ENCODE measurements at regions not wholly inside any gene's neighbourhood (a gene's known extent, or its start where the extent isn't known, plus 50 kb on each side); places are given as distances from the start of the nearest gene placed in this dataset.
"Not testable (repeated sequence)": the region's sequence is repeated elsewhere in the genome, so short reads cannot be mapped to it uniquely, and the experiment has no call there.

DNA sequence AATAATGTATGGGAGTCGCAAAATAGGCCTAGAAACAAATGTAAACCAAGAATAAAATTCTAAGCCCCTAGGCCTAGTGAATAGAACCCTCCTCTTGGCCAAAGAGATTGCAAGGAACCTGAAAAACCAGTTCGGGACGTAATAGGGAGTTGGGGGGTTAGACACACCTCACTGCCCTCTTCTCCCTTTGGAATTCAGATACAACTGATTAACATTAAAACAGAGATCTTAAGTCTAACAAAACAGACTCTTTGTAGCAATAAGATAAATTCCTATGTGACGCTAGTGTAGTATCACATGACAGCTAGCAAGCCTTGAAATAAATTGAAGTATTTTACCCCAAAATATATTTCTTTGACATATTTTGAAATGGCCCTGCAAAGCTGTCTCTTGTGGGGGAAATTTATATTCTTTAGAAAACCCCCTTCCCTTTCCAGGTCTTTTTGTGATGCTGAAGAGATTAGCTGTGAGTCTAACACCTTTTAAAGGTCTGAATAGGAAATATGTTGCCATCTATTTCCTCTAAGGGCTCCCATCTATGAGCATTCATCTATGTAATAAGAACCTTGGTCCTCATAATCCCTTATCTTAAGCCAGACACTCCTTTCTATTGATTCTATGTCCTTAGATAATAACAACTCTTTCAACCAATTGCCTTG, 623.4 kb upstream of the NRG3 start:
- DNase-seq (ENCODE audit: low spot score), result no peak

DNA sequence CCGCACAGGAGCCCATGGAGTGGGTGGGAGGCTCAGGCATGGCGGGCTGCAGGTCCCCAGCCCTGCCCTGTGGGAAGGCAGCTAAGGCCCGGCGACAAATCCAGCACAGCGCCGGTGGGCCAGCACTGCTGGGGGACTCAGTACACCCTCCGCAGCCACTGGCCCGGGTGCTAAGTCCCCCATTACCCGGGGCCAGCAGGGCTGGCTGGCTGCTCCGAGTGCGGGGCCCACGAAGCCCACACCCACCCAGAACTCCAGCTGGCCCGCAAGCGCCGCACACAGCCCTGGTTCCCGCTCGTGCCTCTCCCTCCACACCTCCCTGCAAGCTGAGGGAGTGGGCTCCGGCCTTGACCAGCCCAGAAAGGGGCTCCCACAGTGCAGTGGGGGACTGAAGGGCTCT, 610.0 kb upstream of the NRG3 start:
- not testable (repeated sequence) for DNase-seq (ENCODE audit: low spot score)

DNA sequence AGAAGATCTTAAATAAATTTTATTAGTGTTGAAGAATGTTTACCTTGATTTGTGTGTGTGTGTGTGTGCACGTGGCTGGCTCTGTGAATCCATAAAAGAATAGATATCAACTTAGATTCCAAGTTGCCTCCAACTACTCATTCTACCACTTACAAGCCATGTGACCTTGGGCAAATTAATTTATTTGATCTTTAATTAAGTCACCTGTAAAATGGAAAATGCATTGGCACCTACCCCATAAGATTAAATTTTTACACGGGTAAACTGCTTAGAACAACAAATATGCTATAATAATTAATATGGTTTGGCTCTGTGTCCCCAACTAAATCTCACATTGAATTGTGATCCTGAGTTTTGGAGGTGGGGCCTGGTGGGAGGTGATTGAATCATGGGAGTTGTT, 604.9 kb upstream of the NRG3 start:
- no peak for DNase-seq (ENCODE audit: low spot score)

DNA sequence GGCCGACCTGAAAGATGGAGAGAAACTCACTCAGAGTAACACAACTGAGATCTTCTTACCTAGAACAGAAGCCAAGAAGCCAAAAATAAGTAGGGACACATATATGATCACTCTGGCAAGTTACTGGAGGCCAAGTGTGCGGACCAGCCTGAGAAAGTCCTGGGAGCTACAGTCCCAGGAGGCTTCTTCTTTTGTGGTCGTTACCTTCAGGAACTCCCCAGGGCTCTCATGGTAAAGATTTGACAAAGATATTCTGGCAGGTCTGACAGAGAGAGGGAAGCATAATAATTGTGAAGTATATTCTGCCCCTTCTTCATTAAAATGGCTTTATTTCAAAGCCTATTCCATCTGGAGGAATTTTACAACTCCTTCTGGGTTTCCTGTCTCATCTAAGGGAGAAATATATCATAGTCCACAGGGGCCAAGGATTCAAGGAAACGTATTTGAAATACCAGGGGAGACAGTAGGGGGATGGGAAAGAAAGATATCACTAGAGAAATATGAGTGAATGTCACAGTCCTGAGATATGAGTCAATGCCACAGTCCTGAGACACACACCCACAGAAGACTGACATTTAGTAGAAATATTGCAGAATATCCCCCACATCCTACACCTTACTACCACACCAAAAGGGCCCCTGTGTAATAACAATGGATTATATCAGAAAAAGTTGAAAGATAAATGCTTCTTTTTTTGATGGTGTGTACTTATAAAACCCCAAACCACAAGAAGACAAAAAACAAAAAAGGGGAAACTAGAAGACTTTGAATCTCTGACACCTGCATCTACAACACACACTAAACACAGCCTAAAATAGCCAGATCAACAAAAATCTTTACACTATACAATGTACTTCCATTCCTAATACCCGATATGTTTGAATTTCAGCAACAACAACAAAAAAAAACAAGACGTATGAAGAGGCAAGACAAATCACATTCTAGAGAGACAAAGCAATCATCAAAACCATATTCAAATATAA, 594.2 kb upstream of the NRG3 start:
- no peak for DNase-seq (ENCODE audit: low spot score)

DNA sequence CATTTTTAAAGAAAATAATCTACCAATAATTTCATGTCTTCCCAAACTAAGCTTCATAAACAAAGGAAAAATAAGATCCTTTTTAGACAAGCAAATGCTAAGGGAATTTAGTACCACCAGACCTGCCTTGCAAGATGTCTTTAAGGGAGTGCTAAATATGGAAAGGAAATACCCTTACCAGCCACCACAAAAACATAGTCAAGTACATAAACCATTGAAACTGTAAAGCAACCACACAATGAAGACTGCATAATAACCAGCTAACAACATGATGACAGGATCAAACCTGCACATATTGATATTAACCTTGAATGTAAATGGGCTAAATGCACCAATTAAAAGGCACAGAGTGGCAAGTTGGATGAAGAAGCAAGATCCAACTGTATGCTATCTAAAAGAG, 586.5 kb upstream of the NRG3 start:
- no peak for DNase-seq (ENCODE audit: low spot score)

DNA sequence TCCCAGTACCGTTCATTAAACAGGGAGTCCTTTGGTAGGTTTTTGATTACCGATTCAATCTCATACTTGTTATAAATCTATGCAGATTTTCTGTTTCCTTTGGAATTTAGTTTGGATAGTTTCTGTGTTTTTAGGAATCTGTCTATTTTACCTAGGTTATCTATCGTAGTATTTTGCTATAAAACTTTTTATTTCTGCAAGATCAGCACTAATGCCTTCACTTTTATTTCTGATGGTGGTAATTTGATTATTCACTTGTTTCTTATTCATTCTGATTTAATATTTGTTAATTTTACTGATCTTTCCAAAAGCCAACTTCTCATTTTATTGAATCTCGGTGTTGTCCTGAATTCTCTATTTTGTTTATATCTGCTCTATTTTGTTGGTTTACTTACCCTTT, 577.7 kb upstream of the NRG3 start:
- DNase-seq (ENCODE audit: low spot score), result no peak

DNA sequence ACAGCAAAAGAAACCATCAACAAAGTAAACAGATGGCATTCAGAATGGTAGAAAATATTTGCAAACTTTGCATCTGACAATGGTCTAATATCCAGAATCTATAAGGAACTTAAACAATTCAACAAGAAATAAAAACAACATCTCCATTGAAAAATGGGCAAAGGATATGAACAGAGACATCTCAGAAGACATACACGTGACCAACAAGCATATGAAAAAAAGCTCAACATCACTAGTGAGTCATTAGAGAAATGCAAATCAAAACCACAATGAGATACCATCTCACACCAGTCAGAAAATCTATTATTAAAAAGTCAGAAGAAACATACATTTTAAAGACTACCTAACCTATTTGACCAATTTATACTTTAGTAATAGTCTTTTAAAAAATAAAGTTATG, 571.3 kb upstream of the NRG3 start:
- no peak for DNase-seq (ENCODE audit: low spot score)

DNA sequence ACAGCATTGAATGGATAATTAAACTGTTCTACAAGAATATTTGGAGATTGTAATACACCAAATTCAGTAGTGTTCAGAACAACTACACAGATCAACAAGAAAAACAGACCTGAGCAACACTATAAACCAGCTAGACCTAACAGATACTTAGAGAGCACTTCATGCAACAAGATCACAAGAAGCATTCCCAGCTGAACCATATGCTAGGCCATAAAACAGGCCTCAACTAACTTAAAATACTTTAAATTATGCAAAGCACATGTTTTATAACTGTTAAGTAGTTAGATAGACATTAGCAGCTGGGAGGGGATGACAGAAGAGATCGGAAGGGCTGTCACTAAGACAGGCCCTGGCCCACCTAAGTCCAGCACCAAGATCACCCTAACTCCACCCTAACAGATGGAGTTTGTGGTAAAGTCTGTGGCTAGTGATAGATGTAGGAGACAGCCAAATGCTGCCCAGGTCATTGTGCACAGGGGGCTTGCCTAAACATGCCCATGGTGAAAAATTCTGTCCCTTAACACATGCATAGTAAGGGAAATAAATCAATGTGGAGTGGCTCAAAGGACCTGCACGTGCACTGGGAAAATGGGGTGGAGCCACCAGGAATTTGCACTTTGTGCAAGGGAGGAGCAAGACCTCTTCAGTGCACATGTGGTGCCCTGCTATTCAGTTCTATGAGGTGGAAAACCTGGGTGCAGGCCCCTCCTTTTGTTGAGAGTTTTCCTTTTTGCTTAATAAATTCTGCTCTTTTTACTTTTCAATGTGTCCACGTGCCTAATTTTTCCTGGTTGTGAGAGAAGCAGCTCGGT, 567.8 kb upstream of the NRG3 start:
- DNase-seq (ENCODE audit: low spot score), result no peak

DNA sequence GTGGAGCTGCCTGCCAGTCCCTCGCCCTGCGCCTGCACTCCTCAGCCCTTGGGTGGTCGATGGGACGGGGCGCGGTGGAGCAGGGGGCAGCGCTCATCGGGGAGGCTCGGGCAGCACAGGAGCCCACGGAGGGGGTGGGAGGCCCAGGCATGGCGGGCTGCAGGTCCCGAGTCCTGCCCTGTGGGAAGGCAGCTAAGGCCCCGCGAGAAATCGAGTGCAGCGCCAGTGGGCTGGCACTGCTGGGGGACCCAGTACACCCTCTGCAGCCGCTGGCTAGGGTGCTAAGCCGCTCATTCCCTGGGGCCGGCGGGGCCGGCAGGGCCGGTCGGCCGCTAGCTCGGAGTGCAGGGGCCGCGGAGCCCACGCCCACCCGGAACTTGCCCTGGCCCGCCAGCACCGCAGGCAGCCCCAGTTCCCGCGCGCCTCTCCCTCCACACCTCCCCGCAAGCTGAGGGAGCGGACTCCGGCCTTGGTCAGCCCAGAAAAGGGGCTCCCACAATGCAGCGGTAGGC, 565.9 kb upstream of the NRG3 start:
- DNase-seq (ENCODE audit: low spot score), result no peak

DNA sequence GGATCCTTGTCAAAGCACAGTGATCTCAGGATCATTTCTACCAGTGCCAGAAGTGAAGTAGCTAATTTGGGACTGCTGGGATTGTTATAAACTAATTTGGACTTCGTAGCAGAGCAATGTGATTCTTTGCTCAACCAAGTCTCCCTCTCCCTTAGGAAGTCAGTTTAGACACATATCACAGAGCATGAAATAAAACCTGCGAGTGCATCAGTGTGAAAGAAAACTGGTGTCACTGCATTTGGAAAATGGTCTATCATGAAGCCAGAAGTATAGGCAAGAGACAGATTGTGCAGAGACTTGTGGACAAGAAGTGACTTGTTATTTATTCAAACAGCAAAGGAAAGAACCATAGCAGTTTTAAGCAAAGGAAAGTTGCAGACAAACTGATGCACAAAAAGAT, 560.5 kb upstream of the NRG3 start:
- DNase-seq (ENCODE audit: low spot score), result no peak

DNA sequence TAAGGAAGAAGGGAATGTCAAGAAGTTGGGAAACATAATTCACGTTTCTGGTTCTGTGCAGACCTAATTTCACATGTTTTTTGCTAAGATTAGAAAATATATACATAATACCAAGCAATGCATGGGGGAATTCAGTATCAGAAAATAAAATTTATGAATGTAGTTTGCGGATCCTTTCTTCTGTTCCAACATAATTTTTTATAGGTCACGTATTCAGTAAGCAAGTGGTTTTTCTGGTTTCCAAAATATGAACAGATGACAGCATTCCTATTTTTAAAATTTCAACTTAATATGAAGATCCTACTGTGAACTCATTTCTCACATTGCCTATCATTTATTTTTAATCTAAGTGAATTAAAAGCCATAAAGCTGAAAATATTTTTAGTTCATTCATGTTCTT, 560.0 kb upstream of the NRG3 start:
- no peak for DNase-seq (ENCODE audit: low spot score)

DNA sequence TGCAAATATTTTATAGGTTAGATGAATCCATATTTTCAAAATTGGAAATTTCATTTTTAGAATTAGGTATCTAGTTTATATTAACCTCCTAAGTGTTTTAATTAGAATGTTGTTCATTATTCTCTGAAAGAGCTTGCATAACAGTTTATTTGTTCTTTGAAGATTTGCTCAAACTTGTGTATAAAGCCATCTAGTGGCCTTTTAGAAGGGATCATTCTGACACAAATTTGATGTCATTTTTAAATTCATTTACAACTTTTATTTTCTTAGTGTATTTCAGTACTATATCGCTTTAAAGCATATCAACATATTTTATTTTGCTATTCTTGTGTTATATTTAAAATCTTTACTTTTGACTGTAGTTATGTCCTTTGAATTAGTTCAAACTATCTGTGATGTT, 527.0 kb upstream of the NRG3 start:
- no peak for DNase-seq (ENCODE audit: low spot score)

DNA sequence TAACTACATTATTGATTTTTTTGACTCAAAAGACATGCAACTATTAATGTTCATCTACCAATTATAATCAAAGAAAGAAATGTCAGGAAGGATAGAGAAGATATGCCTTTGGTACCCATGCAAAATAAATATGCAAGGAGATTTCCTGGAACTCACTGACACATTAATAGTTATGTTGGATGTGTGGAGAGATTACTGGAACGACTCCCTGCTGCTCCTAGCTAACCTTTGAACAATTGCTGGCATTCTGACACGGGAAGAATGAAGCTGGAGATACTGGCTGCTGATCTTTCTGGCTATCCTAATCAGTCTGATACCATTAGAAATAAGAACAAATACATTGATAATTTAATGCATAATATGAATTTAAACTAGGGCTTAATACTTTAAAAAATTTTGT, 507.9 kb upstream of the NRG3 start:
- no peak for DNase-seq (ENCODE audit: low spot score)

DNA sequence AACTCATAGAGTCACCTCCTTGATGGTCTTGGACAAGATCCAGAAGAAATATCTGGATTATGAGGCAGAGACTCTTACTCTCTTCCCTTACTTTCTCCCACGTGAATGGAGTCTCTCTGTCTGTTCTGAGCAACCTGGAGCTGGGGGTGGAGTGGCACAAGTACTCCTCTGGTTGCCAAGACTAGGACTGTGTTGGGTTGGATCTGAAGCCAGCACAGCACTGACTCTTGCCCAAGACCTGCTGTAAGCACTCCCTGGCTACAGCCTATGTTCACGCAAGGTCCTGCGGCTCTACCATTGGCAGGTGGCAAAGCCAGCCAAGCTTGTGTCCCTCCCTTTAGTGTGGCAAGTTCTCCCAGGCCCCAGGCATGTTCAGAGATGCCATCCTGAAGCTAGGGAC, 488.2 kb upstream of the NRG3 start:
- DNase-seq (ENCODE audit: low spot score), result no peak

DNA sequence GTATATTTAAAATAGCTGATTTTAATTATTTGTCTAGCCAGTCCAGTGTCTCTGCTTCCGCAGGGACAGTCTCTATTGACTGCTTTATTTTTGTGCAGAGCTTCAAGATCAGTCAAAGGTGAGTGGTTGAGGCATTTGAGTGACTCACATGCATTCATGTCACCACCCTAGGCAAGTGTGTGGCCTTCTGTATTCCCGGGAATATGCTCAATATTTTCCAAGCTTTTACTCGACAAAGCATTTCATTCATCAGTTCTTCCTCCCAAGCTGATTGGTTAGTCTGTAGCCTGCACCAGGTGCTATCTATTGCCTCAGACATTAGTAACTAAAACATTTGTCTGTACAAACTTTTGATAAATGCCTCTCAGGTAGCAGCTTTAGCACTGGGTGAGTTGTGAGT, 471.5 kb upstream of the NRG3 start:
- peak; percentile 8 for DNase-seq (ENCODE audit: low spot score)

DNA sequence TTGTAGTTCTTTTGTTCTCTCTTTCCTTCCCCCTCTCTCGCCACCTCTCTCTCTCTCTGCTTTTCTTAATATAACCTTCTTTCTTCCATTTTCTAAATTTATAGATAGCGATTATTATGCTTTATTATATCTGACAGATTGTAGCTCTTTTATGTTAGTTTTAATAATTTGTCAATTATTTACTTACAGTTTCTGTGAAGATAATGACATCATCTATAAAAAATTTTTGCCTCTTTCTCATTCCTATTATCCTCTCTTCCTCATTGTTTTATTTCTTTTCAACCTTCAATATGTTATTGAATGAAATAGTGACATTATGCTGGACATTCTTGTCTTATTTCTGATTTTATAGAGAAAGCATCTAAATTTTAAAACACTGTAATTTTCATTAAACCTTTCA, 469.6 kb upstream of the NRG3 start:
- DNase-seq (ENCODE audit: low spot score), result no peak

DNA sequence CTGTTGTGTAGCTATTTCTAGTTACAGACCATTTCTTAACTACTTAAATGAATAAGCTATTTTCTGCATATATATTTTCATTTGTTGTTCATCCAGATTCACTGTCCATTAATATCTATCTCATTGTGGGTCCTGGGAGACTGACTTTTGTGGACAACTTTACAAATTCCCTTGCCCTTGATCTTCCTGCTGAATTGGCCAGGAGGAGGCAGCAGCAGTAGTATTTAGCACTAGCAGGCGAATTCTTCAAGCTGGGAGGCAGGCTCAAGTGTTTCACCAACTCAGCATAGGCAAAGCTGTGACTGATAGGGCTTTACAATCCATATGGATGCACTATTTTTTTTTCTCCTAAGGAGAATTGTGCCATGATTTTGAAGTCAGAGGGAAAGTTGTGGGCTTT, 461.0 kb upstream of the NRG3 start:
- no peak for DNase-seq (ENCODE audit: low spot score)

DNA sequence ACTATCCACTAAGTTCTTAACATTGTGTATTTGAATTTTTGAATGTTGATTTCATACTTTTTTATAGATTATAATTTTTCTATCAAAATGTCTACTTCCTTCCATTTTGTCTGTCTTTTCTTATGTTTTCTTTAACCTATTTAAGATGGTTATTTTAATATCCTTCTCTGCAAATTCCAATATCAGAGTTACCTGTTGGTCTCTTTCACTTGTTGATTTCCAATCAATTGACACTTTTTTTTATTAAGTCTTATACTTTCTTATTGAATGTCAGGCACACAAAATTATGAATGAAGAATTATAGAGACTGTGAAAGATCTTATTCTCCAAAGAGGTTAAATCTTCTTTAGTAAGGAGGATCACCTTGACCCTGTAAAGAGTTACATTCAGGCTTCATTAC, 448.3 kb upstream of the NRG3 start:
- no peak for DNase-seq (ENCODE audit: low spot score)

DNA sequence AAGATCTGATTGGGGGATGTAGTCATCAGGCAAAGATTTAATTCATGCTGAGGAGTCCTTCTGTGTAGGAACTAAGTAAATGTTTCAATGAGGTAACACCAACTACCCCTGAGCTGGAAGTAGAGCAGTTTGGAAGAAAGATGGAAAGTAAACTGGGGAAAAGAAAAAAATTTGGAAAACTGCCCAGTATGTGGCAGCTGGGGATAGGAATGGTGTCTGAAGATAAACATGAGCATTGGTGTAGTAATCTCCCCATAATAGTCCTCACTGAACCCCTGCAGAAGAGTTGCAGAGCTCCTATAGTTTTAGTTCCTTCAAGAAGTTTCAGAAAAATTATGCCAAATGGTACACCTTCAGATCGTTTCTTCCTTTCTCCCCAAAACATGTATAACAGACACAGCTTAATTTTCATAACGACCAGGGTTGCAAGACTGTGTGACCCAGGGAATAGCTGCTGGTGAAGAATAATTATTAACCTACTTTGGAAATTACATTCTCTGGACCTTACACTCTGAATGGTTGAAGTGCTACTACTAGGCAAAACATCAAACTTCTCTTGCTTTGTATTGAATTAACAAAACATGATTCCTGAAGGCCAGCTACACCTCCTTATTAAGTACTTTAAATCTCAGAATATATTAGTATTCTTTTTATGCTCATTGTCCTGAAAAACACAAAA, 446.4 kb upstream of the NRG3 start:
- no peak for DNase-seq (ENCODE audit: low spot score)

DNA sequence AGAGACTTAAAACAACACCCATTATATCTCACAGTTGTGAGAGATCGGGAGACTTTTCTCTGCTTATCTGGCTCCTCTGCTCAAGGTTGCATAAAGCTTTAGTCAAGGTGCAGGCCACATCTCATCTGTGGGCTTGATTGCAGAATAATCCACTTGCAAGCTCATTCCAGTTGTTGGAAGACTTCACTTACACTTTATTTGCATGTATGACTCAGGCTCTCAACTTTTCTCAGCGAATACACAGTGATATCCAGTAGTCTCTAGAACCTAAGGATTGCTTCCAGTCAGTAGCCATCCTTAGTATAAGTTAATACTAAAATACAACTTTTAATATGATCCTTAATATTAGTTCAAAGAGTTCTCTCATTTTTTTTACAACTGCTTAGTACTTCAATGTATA, 435.5 kb upstream of the NRG3 start:
- no peak for DNase-seq (ENCODE audit: low spot score)

DNA sequence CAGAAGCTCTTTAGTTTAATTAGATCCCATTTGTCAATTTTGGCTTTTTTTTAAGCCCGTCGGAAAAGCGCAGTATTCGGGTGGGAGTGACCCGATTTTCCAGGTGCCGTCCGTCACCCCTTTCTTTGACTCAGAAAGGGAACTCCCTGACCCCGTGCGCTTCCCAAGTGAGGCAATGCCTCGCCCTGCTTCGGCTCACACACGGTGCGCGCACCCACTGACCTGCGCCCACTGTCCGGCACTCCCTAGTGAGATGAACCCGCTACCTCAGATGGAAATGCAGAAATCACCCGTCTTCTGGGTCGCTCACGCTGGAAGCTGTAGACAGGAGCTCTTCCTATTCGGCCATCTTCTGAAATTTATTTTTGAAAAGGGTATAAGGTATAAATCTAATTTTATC, 433.4 kb upstream of the NRG3 start:
- DNase-seq (ENCODE audit: low spot score), result not testable (repeated sequence)

All from SW480 (cell line).